Muscle layer of colon (tissue), 2 donors: ENCODE measurements at regions not wholly inside any gene's neighbourhood (a gene's known extent, or its start where the extent isn't known, plus 50 kb on each side); places are given as distances from the start of the nearest gene placed in this dataset.
"Not testable (repeated sequence)": the region's sequence is repeated elsewhere in the genome, so short reads cannot be mapped to it uniquely, and the experiment has no call there.

Experiments
- H3K27ac ChIP-seq: one replicate; pipeline ENCODE4 v1.7.0; 2013; ENCODE audit warnings: low read depth, mild to moderate bottlenecking, low read length, moderate library complexity
- H3K27me3 ChIP-seq, 2 donors: one replicate each; pipeline ENCODE4 v1.7.0; 2013; ENCODE audit warnings: low read length in 2 of 2, mild to moderate bottlenecking in 2 of 2; ENCODE audit not compliant: insufficient read depth in 2 of 2, control insufficient read depth in 1 of 2
- H3K36me3 ChIP-seq: one replicate; pipeline ENCODE4 v1.7.0; 2013; ENCODE audit warnings: mild to moderate bottlenecking, low read length; ENCODE audit not compliant: insufficient read depth
- H3K4me1 ChIP-seq: one replicate; pipeline ENCODE4 v1.7.0; 2013; ENCODE audit warnings: mild to moderate bottlenecking, low read length; ENCODE audit not compliant: insufficient read depth
- H3K4me3 ChIP-seq, 2 donors: one replicate each; pipeline ENCODE4 v1.7.0; 2013; ENCODE audit warnings: low read length in 2 of 2, low read depth in 1 of 2, mild to moderate bottlenecking in 1 of 2, moderate library complexity in 1 of 2
- H3K9ac ChIP-seq: one replicate; pipeline ENCODE4 v1.7.0; 2013; ENCODE audit warnings: low read length
- H3K9me3 ChIP-seq: one replicate; pipeline ENCODE4 v1.7.0; 2013; ENCODE audit warnings: mild to moderate bottlenecking, low read length
- donor health status: abdominal sarcoma.
- donor health status: Adenocarcinoma of cecum.

GRCh38 chr2:146392186-146392585 lies 1452.6 kb upstream of the ACVR2A start:
- Histone ChIP-seq H3K36me3 (no peaks in the 10 kb centered on the region), H3K27me3 (no peaks in the 10 kb centered on the region), H3K4me3 (no peak overlapping the region), H3K4me1 (no peaks in the 10 kb centered on the region), H3K9me3 (no peaks in the 10 kb centered on the region), H3K9ac (no peak overlapping the region), H3K27ac (no peak overlapping the region)

GRCh38 chr2:146388757-146389156 lies 1456.1 kb upstream of the ACVR2A start:
- H3K27ac ChIP-seq: no peak overlapping the region
- H3K9me3 ChIP-seq: no peaks in the 10 kb centered on the region
- H3K4me3 ChIP-seq: no peak overlapping the region

GRCh38 chr2:146386096-146386495 lies 1458.7 kb upstream of the ACVR2A start:
- Histone ChIP-seq H3K9ac (no peak overlapping the region), H3K4me3 (no peak overlapping the region), H3K27me3 (no peaks in the 10 kb centered on the region), H3K27ac (no peak overlapping the region), H3K9me3 (no peaks in the 10 kb centered on the region), H3K4me1 (no peaks in the 10 kb centered on the region), H3K36me3 (no peaks in the 10 kb centered on the region)

More at GRCh38 chr2:146388757-146389156, 1456.1 kb upstream of the ACVR2A start:
- Histone ChIP-seq H3K27me3 (no peaks in the 10 kb centered on the region), H3K4me1 (no peaks in the 10 kb centered on the region), H3K9ac (no peak overlapping the region), H3K36me3 (no peaks in the 10 kb centered on the region)

GRCh38 chr2:146385031-146385430 lies 1459.8 kb upstream of the ACVR2A start:
- Histone ChIP-seq H3K4me1 (no peaks in the 10 kb centered on the region), H3K27me3 (no peaks in the 10 kb centered on the region), H3K4me3 (no peak overlapping the region), H3K27ac (no peak overlapping the region), H3K9ac (no peak overlapping the region), H3K36me3 (no peaks in the 10 kb centered on the region), H3K9me3 (no peaks in the 10 kb centered on the region)

- Histone ChIP-seq H3K4me3 (no peak overlapping the region), H3K9ac (no peak overlapping the region), H3K9me3 (no peaks in the 10 kb centered on the region)
These were observed 1468.2 kb upstream of the ACVR2A start for GRCh38 chr2:146376511-146377064.

GRCh38 chr2:146374505-146374904 lies 1470.3 kb upstream of the ACVR2A start:
- no peaks in the 10 kb centered on the region for H3K9me3 ChIP-seq
- H3K4me3 ChIP-seq: no peak overlapping the region
- no peaks in the 10 kb centered on the region for H3K27me3 ChIP-seq
- no peak overlapping the region for H3K27ac ChIP-seq
- no peak overlapping the region for H3K9ac ChIP-seq
- no peaks in the 10 kb centered on the region for H3K36me3 ChIP-seq
- H3K4me1 ChIP-seq: no peaks in the 10 kb centered on the region

More at GRCh38 chr2:146376511-146377064, 1468.2 kb upstream of the ACVR2A start:
- H3K4me1 ChIP-seq: no peaks in the 10 kb centered on the region
- no peaks in the 10 kb centered on the region for H3K27me3 ChIP-seq
- H3K27ac ChIP-seq: no peak overlapping the region
- no peaks in the 10 kb centered on the region for H3K36me3 ChIP-seq

- not testable (repeated sequence) for H3K27ac ChIP-seq, H3K36me3 ChIP-seq, H3K27me3 ChIP-seq, H3K4me1 ChIP-seq, H3K4me3 ChIP-seq, H3K9me3 ChIP-seq, H3K9ac ChIP-seq
These were observed 1473.5 kb upstream of the ACVR2A start for GRCh38 chr2:146371364-146371763.

GRCh38 chr2:146370826-146371225 lies 1474.0 kb upstream of the ACVR2A start:
- H3K9ac ChIP-seq: no peak overlapping the region
- no peaks in the 10 kb centered on the region for H3K36me3 ChIP-seq
- H3K27me3 ChIP-seq: no peaks in the 10 kb centered on the region
- no peaks in the 10 kb centered on the region for H3K4me1 ChIP-seq
- H3K27ac ChIP-seq: no peak overlapping the region
- H3K4me3 ChIP-seq: no peak overlapping the region
- no peaks in the 10 kb centered on the region for H3K9me3 ChIP-seq

- H3K27me3 ChIP-seq: no peaks in the 10 kb centered on the region
- H3K4me1 ChIP-seq: no peaks in the 10 kb centered on the region
- no peak overlapping the region for H3K4me3 ChIP-seq
- no peaks in the 10 kb centered on the region for H3K9me3 ChIP-seq
- no peak overlapping the region for H3K27ac ChIP-seq
- no peaks in the 10 kb centered on the region for H3K36me3 ChIP-seq
- H3K9ac ChIP-seq: no peak overlapping the region
These were observed 1478.6 kb upstream of the ACVR2A start for GRCh38 chr2:146366276-146366675.

- H3K27me3 ChIP-seq: no peaks in the 10 kb centered on the region
- no peaks in the 10 kb centered on the region for H3K4me1 ChIP-seq
- no peak overlapping the region for H3K27ac ChIP-seq
- no peak overlapping the region for H3K4me3 ChIP-seq
- no peaks in the 10 kb centered on the region for H3K9me3 ChIP-seq
- H3K9ac ChIP-seq: no peak overlapping the region
- no peaks in the 10 kb centered on the region for H3K36me3 ChIP-seq
These were observed 1479.8 kb upstream of the ACVR2A start for GRCh38 chr2:146365041-146365440.

- Histone ChIP-seq H3K4me1 (no peaks in the 10 kb centered on the region), H3K27me3 (no peaks in the 10 kb centered on the region), H3K4me3 (no peak overlapping the region), H3K27ac (no peak overlapping the region), H3K9ac (no peak overlapping the region), H3K9me3 (no peaks in the 10 kb centered on the region), H3K36me3 (no peaks in the 10 kb centered on the region)
These were observed 1481.1 kb upstream of the ACVR2A start for GRCh38 chr2:146363731-146364130.

- H3K36me3 ChIP-seq: no peaks in the 10 kb centered on the region
- no peak overlapping the region for H3K27ac ChIP-seq
- no peaks in the 10 kb centered on the region for H3K27me3 ChIP-seq
- no peaks in the 10 kb centered on the region for H3K9me3 ChIP-seq
- H3K4me1 ChIP-seq: no peaks in the 10 kb centered on the region
- no peak overlapping the region for H3K9ac ChIP-seq
- no peak overlapping the region for H3K4me3 ChIP-seq
These were observed 1493.1 kb upstream of the ACVR2A start for GRCh38 chr2:146351689-146352088.
